ENCODE measurements at regions not wholly inside any gene's neighbourhood (a gene's known extent, or its start where the extent isn't known, plus 50 kb on each side); places are given as distances from the start of the nearest gene placed in this dataset.

- no peak for FAIRE-seq
- ATAC-seq: no peak
- 2% methylated on average over 3 of the region's 3 CpGs for WGBS (ENCODE audit: missing lambda C conversion rate)
- TF ChIP-seq HOXB13 (CRISPR knock-in tag; IDR thresholded peaks at IDR 0.05; ENCODE audit: low read depth): no peak
- peak; percentile 56 for TF ChIP-seq MAFK (IDR thresholded peaks at IDR 0.05; ENCODE audit: partially characterized antibody)
- CTCF ChIA-PET: interaction anchor here (1.1 kb wide), 1 partner anchor 10 kb away, joined by 3 read pairs; no protein-coding TSS in a partner anchor
- POLR2A ChIA-PET: no interaction called here
- no peak for DNase-seq (ENCODE audit: low read depth in 1 of 2, low spot score in 1 of 2)
- Histone ChIP-seq H3K9me3 (no peaks in the 10 kb centered on the region; the same call in 2 of the 3 replicates), H3K4me2 (no peak overlapping the region), H3K4me1 (no peaks in the 10 kb centered on the region), H3K4me3 (no peak overlapping the region), H3K27ac (no peak overlapping the region)
Observed at GRCh38 chr12:129959889-129960288, 56.1 kb upstream of the TMEM132D start.

GRCh38 chr12:129961091-129961490 is 57.3 kb upstream of the TMEM132D start:
- H3K4me1 ChIP-seq: no peaks in the 10 kb centered on the region
- H3K9me3 ChIP-seq: no peaks in the 10 kb centered on the region; the same call in 2 of the 3 replicates
- TF ChIP-seq RFX5 (IDR thresholded peaks at IDR 0.05): no peak
- DNase-seq (ENCODE audit: low read depth in 1 of 2, low spot score in 1 of 2) (peak in 1 of 2 experiments; percentile 3), FAIRE-seq (no peak), ATAC-seq (no peak)
- no peak overlapping the region for H3K27ac ChIP-seq
- ChIA-PET CTCF (no interaction called here), POLR2A (no interaction called here)
- WGBS (ENCODE audit: missing lambda C conversion rate): 2% methylated on average over 4 of the region's 4 CpGs
- no peak overlapping the region for H3K4me3 ChIP-seq
- no peak overlapping the region for H3K4me2 ChIP-seq

GRCh38 chr12:129961856-129962255 is 58.0 kb upstream of the TMEM132D start:
- WGBS (ENCODE audit: missing lambda C conversion rate): 0% methylated on average over 1 of the region's 1 CpG
- H3K9me3 ChIP-seq: no peaks in the 10 kb centered on the region; the same call in 2 of the 3 replicates
- FAIRE-seq (no peak), DNase-seq (ENCODE audit: low read depth in 1 of 2, low spot score in 1 of 2) (no peak), ATAC-seq (no peak)
- no peaks in the 10 kb centered on the region for H3K4me1 ChIP-seq
- ChIA-PET CTCF (no interaction called here), POLR2A (no interaction called here)
- H3K27ac ChIP-seq: no peak overlapping the region
- TF ChIP-seq E2F6 (IDR thresholded peaks at IDR 0.05; ENCODE audit: borderline replicate concordance, low read depth): no peak
- no peak for TF ChIP-seq ZNF302 (CRISPR knock-in tag; IDR thresholded peaks at IDR 0.05)
- no peak for TF ChIP-seq MAX (IDR thresholded peaks at IDR 0.05)
- TF ChIP-seq REST (IDR thresholded peaks at IDR 0.05): no peak
- TF ChIP-seq NR3C1 (IDR thresholded peaks at IDR 0.05): no peak
- TF ChIP-seq CHD4 (IDR thresholded peaks at IDR 0.05; ENCODE audit: borderline replicate concordance): no peak
- no peak for TF ChIP-seq RARB (CRISPR knock-in tag; IDR thresholded peaks at IDR 0.05)
- no peak overlapping the region for H3K4me2 ChIP-seq
- no peak overlapping the region for H3K4me3 ChIP-seq

GRCh38 chr12:129964300-129964699 is 60.5 kb upstream of the TMEM132D start:
- DNase-seq (ENCODE audit: low read depth in 1 of 2, low spot score in 1 of 2) (no peak), FAIRE-seq (no peak), ATAC-seq (no peak)
- H3K27ac ChIP-seq: no peak overlapping the region
- H3K4me2 ChIP-seq: no peak overlapping the region
- CTCF ChIA-PET: no interaction called here
- no peaks in the 10 kb centered on the region for H3K4me1 ChIP-seq
- 25% methylated on average over 7 of the region's 7 CpGs for WGBS (ENCODE audit: missing lambda C conversion rate)
- POLR2A ChIA-PET: no interaction called here
- TF ChIP-seq RARB (CRISPR knock-in tag; IDR thresholded peaks at IDR 0.05) (no peak), MAFK (IDR thresholded peaks at IDR 0.05; ENCODE audit: partially characterized antibody) (peak; percentile 83), POLR2AphosphoS2 (conservative IDR thresholded peaks at IDR 0.05; ENCODE audit: low read length) (no peak), CHD4 (IDR thresholded peaks at IDR 0.05; ENCODE audit: borderline replicate concordance) (no peak), RCOR1 (IDR thresholded peaks at IDR 0.05; ENCODE audit: low read depth, low read length) (no peak), ELK1 (IDR thresholded peaks at IDR 0.05; ENCODE audit: low read depth, low read length) (no peak), CHD2 (IDR thresholded peaks at IDR 0.05; ENCODE audit: low read length, partially characterized antibody) (no peak)
- no peak overlapping the region for H3K4me3 ChIP-seq
- H3K9me3 ChIP-seq: no peaks in the 10 kb centered on the region; the same call in 2 of the 3 replicates
